HEK293 (cell line): ENCODE measurements at regions not wholly inside any gene's neighbourhood (a gene's known extent, or its start where the extent isn't known, plus 50 kb on each side); places are given as distances from the start of the nearest gene placed in this dataset.

Source experiments
- CTCF ChIA-PET: fragments of 350-600 bp; formaldehyde crosslinking; extraction: SDS; loops from one replicate; lab custom pipeline; 2021; ENCODE audit warnings: antibody characterized with exemption; lab: Yijun Ruan, JAX
- POLR2A ChIA-PET: fragments of 300-600 bp; formaldehyde crosslinking; extraction: SDS; loops from one replicate; lab custom pipeline; 2020; ENCODE audit warnings: antibody characterized with exemption, inconsistent platforms; lab: Yijun Ruan, JAX
- H3K27ac ChIP-seq: fragments of 200-500 bp; sonication (Bioruptor generic); 2 replicates; pipeline ENCODE4 v1.5.1; 2014; ENCODE audit warnings: low read depth, low read length, control low read depth, inconsistent platforms; ENCODE audit errors: extremely low read depth
- H3K36me3 ChIP-seq, 2 experiments: fragments of 200-500 bp in 1 of 2; sonication (Bioruptor generic) in 1 of 2; 1 replicate in 1 of 2; 2 replicates in 1 of 2; pipeline ENCODE4 v1.5.1; 2014 to 2017; ENCODE audit warnings: inconsistent platforms in 2 of 2, low read length in 2 of 2; ENCODE audit not compliant: control insufficient read depth in 2 of 2, insufficient read depth in 1 of 2
- H3K4me1 ChIP-seq: fragments of 200-500 bp; sonication (Bioruptor generic); 2 replicates; pipeline ENCODE4 v1.5.1; 2014; ENCODE audit warnings: mild to moderate bottlenecking, low read length, inconsistent platforms; ENCODE audit not compliant: control insufficient read depth, insufficient read depth
- H3K4me3 ChIP-seq: 2 replicates; pipeline ENCODE4 v1.5.1; 2011; ENCODE audit warnings: low read depth, mild to moderate bottlenecking, control low read depth, low read length, moderate library complexity
- H3K9me3 ChIP-seq: fragments of 200-500 bp; sonication (Bioruptor generic); 2 replicates; pipeline ENCODE4 v1.5.1; 2014; ENCODE audit warnings: low read depth, low read length, inconsistent platforms; ENCODE audit not compliant: control insufficient read depth, insufficient read depth
- GFI1B ChIP-seq: fragments of 450-650 bp; formaldehyde crosslinking; IDR thresholded peaks from 2 replicates; pipeline ENCODE4 v1.5.1; 2016; ENCODE audit warnings: missing biosample characterization, missing genetic modification characterization
- GLI2 ChIP-seq: fragments of 450-650 bp; formaldehyde crosslinking; IDR thresholded peaks from 2 replicates; pipeline ENCODE4; 2017; ENCODE audit warnings: missing biosample characterization, missing genetic modification characterization, low read depth, borderline replicate concordance
- KLF1 ChIP-seq: fragments of 450-650 bp; formaldehyde crosslinking; IDR thresholded peaks from 2 replicates; pipeline ENCODE4 v1.5.1; 2016; ENCODE audit warnings: missing biosample characterization, missing genetic modification characterization
- KLF7 ChIP-seq: fragments of 450-650 bp; formaldehyde crosslinking; IDR thresholded peaks from 2 replicates; pipeline ENCODE4 v1.5.1; 2016; ENCODE audit warnings: missing biosample characterization, missing genetic modification characterization, borderline replicate concordance
- MEIS1 ChIP-seq: sonication (generic); formaldehyde crosslinking; IDR thresholded peaks from 2 replicates; pipeline ENCODE4 v1.8.1; 2022; ENCODE audit warnings: missing genetic modification reagents, mild to moderate bottlenecking, borderline replicate concordance
- MZF1 ChIP-seq: fragments of 450-650 bp; formaldehyde crosslinking; IDR thresholded peaks from 2 replicates; pipeline ENCODE4 v1.5.1; 2017; ENCODE audit warnings: missing biosample characterization, missing genetic modification characterization, borderline replicate concordance
- PRDM1 ChIP-seq: fragments of 450-650 bp; formaldehyde crosslinking; IDR thresholded peaks from 2 replicates; pipeline ENCODE4; 2016; ENCODE audit warnings: missing biosample characterization, missing genetic modification characterization
- SP7 ChIP-seq: fragments of 450-650 bp; formaldehyde crosslinking; IDR thresholded peaks from 2 replicates; pipeline ENCODE4 v1.5.1; 2016; ENCODE audit warnings: missing biosample characterization, missing genetic modification characterization
- TCF7L2 ChIP-seq: IDR thresholded peaks from 2 replicates; pipeline ENCODE4 v1.6.1; 2011; ENCODE audit warnings: low read depth, mild to moderate bottlenecking, inconsistent platforms, low read length, moderate library complexity, borderline replicate concordance
- ZNF133 ChIP-seq: fragments of 450-650 bp; formaldehyde crosslinking; IDR thresholded peaks from 2 replicates; pipeline ENCODE4 v1.5.1; 2016; ENCODE audit warnings: missing biosample characterization, missing genetic modification characterization
- ZNF175 ChIP-seq: fragments of 450-650 bp; formaldehyde crosslinking; IDR thresholded peaks from 2 replicates; pipeline ENCODE4 v1.5.1; 2016; ENCODE audit warnings: missing biosample characterization, missing genetic modification characterization
- ZNF223 ChIP-seq: fragments of 450-650 bp; formaldehyde crosslinking; IDR thresholded peaks from 2 replicates; pipeline ENCODE4 v1.5.1; 2016; ENCODE audit warnings: missing biosample characterization, missing genetic modification characterization
- ZNF248 ChIP-seq: fragments of 450-650 bp; formaldehyde crosslinking; IDR thresholded peaks from 2 replicates; pipeline ENCODE4 v1.5.1; 2017; ENCODE audit warnings: missing biosample characterization, missing genetic modification characterization
- ZNF354C ChIP-seq: fragments of 450-650 bp; formaldehyde crosslinking; IDR thresholded peaks from 2 replicates; pipeline ENCODE4 v1.5.1; 2016; ENCODE audit warnings: missing biosample characterization, missing genetic modification characterization, low read depth, borderline replicate concordance
- ZNF433 ChIP-seq: fragments of 450-650 bp; formaldehyde crosslinking; IDR thresholded peaks from 2 replicates; pipeline ENCODE4 v1.5.1; 2016; ENCODE audit warnings: missing biosample characterization, missing genetic modification characterization, low read depth
- ZNF501 ChIP-seq: fragments of 450-650 bp; formaldehyde crosslinking; IDR thresholded peaks from 2 replicates; pipeline ENCODE4 v1.5.1; 2016; ENCODE audit warnings: missing biosample characterization, missing genetic modification characterization
- ZNF549 ChIP-seq: fragments of 450-650 bp; IDR thresholded peaks from 2 replicates; pipeline ENCODE4 v1.5.1; 2018; ENCODE audit warnings: missing biosample characterization, missing genetic modification characterization, mild to moderate bottlenecking, inconsistent platforms, moderate library complexity
- ZNF776 ChIP-seq: fragments of 450-650 bp; formaldehyde crosslinking; IDR thresholded peaks from 2 replicates; pipeline ENCODE4 v1.5.0; 2017; ENCODE audit warnings: missing biosample characterization, missing genetic modification characterization, borderline replicate concordance
- ZNF777 ChIP-seq: fragments of 450-650 bp; formaldehyde crosslinking; IDR thresholded peaks from 2 replicates; pipeline ENCODE4 v1.5.1; 2017; ENCODE audit warnings: missing biosample characterization, missing genetic modification characterization, borderline replicate concordance
- ZXDB ChIP-seq: fragments of 450-650 bp; formaldehyde crosslinking; IDR thresholded peaks from 2 replicates; pipeline ENCODE4 v1.5.1; 2016; ENCODE audit warnings: missing biosample characterization, missing genetic modification characterization
- TF ChIP-seq, protein P1 (sequence below): fragments of 450-650 bp; formaldehyde crosslinking; IDR thresholded peaks from 2 replicates; pipeline ENCODE4 v1.5.1; 2016; ENCODE audit warnings: missing biosample characterization, missing genetic modification characterization
- TF ChIP-seq, protein P2 (sequence below): fragments of 450-650 bp; formaldehyde crosslinking; IDR thresholded peaks from 2 replicates; pipeline ENCODE4 v1.5.1; 2017; ENCODE audit warnings: missing biosample characterization, missing genetic modification characterization
- TF ChIP-seq, protein P3 (sequence below): fragments of 450-650 bp; formaldehyde crosslinking; IDR thresholded peaks from 2 replicates; pipeline ENCODE4 v1.5.1; 2016; ENCODE audit warnings: missing biosample characterization, missing genetic modification characterization
- TF ChIP-seq, protein P4 (sequence below): fragments of 450-650 bp; formaldehyde crosslinking; IDR thresholded peaks from 2 replicates; pipeline ENCODE4 v1.5.1; 2016; ENCODE audit warnings: missing biosample characterization, missing genetic modification characterization

DNA sequence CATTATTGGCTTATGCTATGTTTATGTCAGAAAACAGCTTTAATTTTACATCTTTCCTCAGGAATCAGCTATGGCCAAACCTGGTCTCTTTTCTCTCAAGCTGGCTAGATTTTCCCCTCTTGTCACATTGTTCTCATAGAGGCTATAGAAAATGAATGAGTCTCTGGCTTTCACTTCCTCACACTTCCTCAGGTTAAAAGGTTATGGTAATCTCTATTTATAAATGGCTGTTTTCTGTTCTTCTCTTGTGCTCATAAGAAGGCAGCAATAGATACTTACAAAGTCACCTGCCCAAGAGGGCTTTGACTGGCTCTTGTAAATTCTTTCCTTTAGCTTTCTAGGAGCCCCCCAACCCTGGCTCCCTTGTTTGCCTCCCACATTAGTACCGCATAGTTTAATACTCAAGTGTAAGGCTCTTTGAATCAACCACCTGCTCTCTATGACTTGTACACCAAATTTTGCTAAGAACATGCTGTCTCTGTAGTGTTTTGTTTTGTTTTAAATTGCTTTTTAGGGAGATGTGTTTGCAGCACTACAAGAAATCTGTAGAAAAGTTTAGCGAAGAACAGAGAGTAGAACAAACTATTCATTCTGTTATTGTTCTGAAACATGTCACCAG is 897.4 kb upstream of the CITED2 start (continued):
- no peak for TF ChIP-seq ZNF354C (tag by site-specific recombination)
- TF ChIP-seq, protein P1, sequence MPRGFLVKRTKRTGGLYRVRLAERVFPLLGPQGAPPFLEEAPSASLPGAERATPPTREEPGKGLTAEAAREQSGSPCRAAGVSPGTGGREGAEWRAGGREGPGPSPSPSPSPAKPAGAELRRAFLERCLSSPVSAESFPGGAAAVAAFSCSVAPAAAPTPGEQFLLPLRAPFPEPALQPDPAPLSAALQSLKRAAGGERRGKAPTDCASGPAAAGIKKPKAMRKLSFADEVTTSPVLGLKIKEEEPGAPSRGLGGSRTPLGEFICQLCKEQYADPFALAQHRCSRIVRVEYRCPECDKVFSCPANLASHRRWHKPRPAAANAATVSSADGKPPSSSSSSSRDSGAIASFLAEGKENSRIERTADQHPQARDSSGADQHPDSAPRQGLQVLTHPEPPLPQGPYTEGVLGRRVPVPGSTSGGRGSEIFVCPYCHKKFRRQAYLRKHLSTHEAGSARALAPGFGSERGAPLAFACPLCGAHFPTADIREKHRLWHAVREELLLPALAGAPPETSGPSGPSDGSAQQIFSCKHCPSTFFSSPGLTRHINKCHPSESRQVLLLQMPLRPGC = no peak
- TF ChIP-seq, protein P2, sequence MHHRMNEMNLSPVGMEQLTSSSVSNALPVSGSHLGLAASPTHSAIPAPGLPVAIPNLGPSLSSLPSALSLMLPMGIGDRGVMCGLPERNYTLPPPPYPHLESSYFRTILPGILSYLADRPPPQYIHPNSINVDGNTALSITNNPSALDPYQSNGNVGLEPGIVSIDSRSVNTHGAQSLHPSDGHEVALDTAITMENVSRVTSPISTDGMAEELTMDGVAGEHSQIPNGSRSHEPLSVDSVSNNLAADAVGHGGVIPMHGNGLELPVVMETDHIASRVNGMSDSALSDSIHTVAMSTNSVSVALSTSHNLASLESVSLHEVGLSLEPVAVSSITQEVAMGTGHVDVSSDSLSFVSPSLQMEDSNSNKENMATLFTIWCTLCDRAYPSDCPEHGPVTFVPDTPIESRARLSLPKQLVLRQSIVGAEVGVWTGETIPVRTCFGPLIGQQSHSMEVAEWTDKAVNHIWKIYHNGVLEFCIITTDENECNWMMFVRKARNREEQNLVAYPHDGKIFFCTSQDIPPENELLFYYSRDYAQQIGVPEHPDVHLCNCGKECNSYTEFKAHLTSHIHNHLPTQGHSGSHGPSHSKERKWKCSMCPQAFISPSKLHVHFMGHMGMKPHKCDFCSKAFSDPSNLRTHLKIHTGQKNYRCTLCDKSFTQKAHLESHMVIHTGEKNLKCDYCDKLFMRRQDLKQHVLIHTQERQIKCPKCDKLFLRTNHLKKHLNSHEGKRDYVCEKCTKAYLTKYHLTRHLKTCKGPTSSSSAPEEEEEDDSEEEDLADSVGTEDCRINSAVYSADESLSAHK (tag by site-specific recombination) = no peak

DNA sequence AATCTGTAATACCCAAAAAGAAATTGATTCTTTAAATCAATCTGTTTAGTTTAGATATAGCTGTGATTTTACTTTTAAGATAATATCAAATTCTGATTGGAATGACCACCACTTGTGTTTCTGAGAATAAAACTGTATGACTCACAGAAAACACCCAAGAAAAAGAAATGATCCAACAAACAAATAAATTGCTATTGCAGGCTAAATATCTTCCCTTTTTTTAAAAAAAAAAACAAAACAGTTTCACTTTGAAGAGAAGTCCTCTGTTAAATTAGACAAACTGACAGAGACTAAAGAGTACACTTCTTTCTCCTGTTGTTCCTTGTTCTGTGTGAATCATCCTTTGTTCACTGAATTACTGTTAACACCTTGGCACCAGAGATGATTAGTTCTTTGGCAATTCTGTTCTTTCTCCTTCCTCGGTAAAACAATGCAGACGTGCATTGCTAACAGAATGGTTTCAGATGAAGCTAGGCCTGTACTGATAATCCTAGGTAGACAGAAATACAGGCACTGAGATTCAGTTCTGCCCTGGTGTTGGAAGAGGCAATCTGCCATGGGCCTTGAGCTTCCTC is 895.2 kb upstream of the CITED2 start:
- Histone ChIP-seq H3K27ac (no peak overlapping the region), H3K9me3 (no peaks in the 10 kb centered on the region), H3K4me3 (no peak overlapping the region), H3K4me1 (no peaks in the 10 kb centered on the region), H3K36me3 (no peaks in the 10 kb centered on the region)
- TF ChIP-seq MZF1 (no peak), ZNF133 (tag by site-specific recombination) (no peak), SP7 (no peak), ZNF501 (tag by site-specific recombination) (no peak), TCF7L2 (no peak), GLI2 (tag by site-specific recombination) (no peak), ZNF223 (no peak)
- TF ChIP-seq, protein P3, sequence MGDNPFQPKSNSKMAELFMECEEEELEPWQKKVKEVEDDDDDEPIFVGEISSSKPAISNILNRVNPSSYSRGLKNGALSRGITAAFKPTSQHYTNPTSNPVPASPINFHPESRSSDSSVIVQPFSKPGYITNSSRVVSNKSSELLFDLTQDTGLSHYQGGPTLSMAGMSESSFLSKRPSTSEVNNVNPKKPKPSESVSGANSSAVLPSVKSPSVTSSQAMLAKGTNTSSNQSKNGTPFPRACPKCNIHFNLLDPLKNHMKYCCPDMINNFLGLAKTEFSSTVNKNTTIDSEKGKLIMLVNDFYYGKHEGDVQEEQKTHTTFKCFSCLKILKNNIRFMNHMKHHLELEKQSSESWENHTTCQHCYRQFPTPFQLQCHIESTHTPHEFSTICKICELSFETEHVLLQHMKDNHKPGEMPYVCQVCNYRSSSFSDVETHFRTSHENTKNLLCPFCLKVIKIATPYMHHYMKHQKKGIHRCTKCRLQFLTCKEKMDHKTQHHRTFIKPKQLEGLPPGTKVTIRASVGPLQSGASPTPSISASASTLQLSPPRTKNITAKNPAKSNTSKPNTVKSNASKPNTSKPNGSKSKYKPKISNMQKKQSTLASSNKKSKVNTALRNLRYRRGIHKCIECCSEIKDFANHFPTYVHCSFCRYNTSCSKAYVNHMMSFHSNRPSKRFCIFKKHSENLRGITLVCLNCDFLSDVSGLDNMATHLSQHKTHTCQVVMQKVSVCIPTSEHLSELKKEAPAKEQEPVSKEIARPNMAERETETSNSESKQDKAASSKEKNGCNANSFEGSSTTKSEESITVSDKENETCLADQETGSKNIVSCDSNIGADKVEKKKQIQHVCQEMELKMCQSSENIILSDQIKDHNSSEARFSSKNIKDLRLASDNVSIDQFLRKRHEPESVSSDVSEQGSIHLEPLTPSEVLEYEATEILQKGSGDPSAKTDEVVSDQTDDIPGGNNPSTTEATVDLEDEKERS (tag by site-specific recombination) = no peak
- ChIA-PET POLR2A (no interaction called here), CTCF (no interaction called here)

DNA sequence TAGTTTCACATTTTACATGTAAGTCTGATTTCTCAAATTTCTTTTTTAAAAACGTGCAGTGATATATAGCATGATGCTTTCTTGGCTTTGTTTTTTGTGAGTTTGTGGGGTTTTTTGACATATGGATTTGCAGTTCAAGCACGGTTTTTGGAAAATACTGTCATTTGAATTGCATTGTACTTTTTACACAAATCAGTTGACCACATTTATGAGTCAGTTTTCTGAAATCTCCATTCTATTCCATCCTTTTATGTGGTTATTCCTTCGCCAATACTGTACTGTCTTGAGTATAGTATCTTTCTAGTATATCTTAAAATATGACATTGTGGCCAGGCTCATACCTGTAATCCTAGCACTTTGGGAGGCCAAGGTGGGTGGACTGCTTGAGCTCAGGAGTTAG is 890.0 kb upstream of the CITED2 start:
- Histone ChIP-seq H3K9me3 (no peaks in the 10 kb centered on the region), H3K4me3 (no peak overlapping the region), H3K36me3 (no peaks in the 10 kb centered on the region), H3K27ac (no peak overlapping the region), H3K4me1 (no peaks in the 10 kb centered on the region)
- ChIA-PET CTCF (interaction anchor here (0.6 kb wide), 1 partner anchor 14 kb away, joined by 3 read pairs; no protein-coding TSS in a partner anchor), POLR2A (no interaction called here)
- TF ChIP-seq KLF1 (tag by site-specific recombination) = no peak
- no peak for TF ChIP-seq ZNF549 (tag by site-specific recombination)
- TF ChIP-seq GFI1B = no peak
- TF ChIP-seq ZNF175 (tag by site-specific recombination) = no peak
- no peak for TF ChIP-seq KLF7 (tag by site-specific recombination)
- TF ChIP-seq ZXDB (tag by site-specific recombination) = no peak
- TF ChIP-seq ZNF248 (tag by site-specific recombination) = no peak
- no peak for TF ChIP-seq ZNF776
- TF ChIP-seq MEIS1 (CRISPR knock-in tag) = no peak
- TF ChIP-seq ZNF777 (tag by site-specific recombination) = no peak
- no peak for TF ChIP-seq ZNF433
- no peak for TF ChIP-seq PRDM1
- TF ChIP-seq, protein P4, sequence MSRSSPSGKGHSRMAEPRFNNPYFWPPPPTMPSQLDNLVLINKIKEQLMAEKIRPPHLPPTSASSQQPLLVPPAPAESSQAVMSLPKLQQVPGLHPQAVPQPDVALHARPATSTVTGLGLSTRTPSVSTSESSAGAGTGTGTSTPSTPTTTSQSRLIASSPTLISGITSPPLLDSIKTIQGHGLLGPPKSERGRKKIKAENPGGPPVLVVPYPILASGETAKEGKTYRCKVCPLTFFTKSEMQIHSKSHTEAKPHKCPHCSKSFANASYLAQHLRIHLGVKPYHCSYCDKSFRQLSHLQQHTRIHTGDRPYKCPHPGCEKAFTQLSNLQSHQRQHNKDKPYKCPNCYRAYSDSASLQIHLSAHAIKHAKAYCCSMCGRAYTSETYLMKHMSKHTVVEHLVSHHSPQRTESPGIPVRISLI (tag by site-specific recombination) = no peak
